ENCODE measurements at regions not wholly inside any gene's neighbourhood (a gene's known extent, or its start where the extent isn't known, plus 50 kb on each side); places are given as distances from the start of the nearest gene placed in this dataset.

DNA sequence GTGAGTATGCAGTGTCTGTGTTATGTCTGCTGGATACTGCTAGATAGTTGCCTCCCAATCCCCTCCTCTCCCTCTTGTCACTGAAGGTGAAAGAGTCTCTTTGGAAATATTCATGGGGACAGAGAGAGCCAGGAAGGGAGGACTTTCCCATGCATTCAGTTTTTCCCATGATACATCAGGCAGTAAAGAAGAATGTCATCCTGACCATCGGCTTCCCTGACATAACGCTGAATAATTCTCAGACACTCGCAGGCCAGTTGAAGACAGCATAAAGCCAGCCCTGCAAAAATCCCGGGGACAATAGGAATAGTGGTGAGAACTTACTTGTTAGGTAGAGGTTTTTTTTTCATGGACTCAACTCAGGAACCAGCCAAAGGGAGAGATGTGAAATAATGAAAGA, 58.1 kb downstream of the KLF4 start:
- DNase-seq: no peak

GRCh38 chr9:107430071-107430470, 59.5 kb downstream of the KLF4 start:
- DNase-seq: no peak

DNA sequence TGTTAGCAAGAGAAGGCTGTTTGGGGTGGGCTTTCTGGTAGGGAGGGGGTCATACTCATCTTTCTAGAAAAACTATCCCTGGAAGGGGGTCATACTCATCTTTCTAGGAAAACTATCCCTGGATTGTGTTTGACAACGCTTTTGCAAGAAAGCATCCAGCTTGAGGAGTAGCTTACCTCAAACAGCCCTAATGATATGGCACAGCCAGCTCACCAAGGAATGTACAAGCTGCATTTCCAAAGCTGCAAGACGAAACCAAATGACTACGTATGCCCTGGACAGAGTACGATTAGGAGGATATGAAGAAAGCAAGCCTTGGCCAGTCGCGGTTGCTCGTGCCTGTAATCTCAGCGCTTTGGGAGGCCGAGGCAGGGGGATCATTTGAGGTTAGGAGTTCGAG, 63.4 kb downstream of the KLF4 start:
- DNase-seq: no peak

- DNase-seq: peak; percentile 24
These were observed 64.2 kb downstream of the KLF4 start for GRCh38 chr9:107425101-107426025.

DNA sequence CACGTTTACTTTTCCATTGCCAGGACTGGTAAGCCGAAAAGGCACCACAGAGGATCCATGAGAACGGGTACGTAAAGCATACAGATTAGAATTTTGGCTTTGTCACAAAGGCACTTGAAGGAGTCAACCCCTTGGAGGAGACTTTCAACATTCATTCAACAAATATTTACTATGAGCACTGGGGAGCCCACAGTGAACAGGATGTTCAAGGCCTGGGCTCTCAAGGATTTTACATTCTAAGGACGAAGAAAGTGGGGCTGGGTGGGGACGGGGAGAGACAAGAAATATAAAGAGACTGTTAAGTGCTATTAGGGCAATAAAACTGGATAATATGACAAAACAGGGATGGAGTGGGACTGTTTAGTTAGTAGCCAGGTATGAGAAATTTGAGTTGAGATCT, 66.0 kb downstream of the KLF4 start:
- DNase-seq: no peak

- DNase-seq: no peak
These were observed 67.1 kb downstream of the KLF4 start for GRCh38 chr9:107422189-107423185.

DNA sequence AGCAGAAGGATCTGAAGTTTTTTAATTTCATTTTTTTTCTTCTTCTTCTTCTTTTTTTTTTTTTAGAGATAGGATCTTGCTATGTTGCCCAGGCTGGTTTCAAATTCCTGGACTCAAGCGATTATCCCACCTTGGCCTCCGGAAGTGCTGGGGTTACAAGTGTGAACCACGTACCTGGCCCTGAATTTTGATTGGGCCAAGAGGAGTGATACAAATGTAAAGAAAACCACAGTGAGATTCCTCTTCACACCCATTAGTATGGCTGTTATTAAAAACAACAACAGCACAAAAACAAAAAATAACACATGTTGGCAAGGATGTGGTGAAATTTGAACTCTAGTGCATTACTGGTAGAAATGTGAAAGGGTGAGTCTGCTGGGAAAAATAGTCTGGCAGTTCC, 79.1 kb downstream of the KLF4 start:
- DNase-seq: no peak

GRCh38 chr9:107409581-107410389, 79.8 kb downstream of the KLF4 start:
- DNase-seq: no peak

DNA sequence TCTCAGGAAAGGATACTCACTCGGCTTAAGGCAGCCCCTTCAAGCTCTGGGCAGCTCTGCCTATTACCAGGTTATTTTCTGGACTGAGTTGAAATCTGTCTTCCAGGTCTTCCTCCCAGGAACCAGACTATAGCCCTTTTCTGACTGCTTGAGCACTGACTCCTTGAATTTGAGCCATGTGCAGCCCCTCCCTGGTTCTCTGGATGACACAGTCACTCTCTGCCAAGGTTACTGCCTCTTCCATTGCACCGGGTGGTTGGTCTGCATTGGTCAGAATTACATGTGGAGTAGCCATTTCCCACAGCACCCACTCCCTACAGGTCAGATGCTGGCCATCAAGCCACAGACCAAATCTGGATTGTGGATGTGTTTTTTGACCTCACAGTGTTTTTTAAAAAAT, 81.9 kb downstream of the KLF4 start:
- no peak for DNase-seq

DNA sequence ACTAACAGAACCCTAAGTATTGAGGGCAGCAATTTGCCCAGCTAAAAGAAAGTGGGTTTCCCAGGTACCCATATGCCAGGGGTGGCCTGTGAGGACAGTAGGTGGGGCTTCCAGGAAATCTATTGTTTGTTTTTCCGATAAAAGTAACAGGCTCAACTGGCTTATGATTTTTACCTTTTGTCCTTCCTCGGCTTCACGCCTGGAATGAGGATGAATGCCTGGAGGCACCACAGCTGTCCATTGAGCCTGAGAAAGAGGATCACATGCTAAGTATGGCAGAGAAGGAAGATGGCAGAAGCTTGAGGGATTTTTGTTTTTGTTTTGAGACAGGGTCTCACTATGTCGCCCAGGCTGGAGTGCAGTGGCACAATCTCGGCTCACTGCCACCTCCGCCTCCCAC, 84.1 kb downstream of the KLF4 start:
- no peak for DNase-seq

DNA sequence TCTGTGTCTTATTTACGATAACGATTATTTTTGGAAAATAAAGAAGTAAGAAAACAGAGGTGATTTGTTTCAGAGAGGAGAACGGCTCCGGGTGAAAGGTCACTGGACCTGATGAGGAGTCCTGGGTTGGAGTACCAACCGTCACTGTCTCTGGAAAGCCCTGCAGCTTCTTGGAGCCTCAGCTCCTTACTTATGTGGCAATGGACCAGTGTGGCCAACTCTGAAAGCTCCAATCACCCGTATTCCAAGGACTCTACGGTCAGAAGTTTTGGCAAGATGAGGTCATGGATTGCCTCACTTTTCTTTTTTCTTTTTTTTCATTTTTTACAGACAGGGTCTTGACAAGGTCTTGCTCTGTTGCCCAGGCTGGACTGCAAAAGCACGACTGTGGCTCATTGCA, 84.8 kb downstream of the KLF4 start:
- no peak for DNase-seq

- no peak for DNase-seq
These were observed 85.4 kb downstream of the KLF4 start for GRCh38 chr9:107404161-107404560.

- no peak for DNase-seq
These were observed 92.2 kb downstream of the KLF4 start for GRCh38 chr9:107397076-107398044.

- DNase-seq: no peak
These were observed 95.3 kb downstream of the KLF4 start for GRCh38 chr9:107394264-107394663.

DNA sequence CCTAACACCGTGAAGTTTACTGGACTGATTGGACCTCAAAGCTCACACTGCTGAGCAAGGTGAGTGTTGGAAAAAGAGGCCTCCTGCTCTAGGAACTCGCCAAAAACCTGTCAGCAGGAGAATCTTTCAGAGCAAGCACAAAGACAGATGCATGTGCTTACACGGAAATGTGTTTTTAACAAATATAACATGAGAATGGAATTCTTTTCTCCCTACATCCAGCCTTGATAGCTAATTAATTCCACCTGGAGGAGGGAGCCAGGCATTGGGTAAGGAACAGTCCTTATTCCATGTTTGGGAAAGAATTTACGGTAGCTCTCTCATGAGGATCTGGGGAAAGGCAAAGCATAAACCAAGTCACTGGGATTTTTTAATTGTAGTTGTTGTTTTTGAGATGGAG, 98.8 kb downstream of the KLF4 start:
- no peak for DNase-seq

GRCh38 chr9:107390279-107390678, 99.3 kb downstream of the KLF4 start:
- DNase-seq: no peak

DNA sequence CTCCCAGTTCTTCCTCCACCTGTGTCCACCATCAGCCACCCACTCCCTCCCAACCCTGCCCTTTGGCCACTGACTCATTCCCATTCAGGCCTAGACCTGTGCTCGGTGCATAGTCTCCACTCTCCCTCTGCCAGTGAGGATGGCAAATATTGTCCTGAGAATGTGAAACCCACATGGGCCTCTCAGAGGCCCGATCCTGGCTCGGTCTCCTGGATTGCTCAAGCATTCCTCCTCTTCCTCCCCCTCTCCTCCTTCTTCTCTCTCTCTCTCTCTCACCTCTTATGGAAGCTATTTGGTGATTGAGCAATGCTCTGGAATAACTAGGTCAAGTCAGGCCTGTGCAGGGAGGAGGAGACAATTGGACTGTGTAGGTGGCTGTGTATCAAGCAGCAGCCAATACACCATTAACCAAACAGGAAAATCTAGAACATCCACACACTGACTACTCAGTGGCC, 99.9 kb downstream of the KLF4 start:
- no peak for DNase-seq

DNA sequence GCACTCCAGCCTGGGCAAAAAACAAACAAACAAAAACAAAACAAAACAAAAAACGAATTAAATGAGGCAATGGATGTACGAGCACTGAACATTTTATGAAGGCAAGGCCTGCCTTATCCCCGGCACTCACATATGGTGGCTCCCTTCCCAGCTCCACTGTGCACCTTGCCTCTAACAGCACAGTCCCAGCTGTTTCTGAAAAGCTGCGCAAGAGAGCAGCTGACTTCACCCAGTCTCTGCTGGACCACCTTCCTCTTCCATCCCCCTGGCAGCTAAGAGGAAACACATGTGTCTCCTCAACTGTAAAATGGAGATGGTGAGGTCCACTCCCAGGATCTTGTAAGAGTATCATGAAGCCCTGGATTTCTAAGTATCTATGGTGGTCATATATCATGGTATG, 100.7 kb downstream of the KLF4 start:
- no peak for DNase-seq

GRCh38 chr9:107387409-107387808, 102.2 kb downstream of the KLF4 start:
- no peak for DNase-seq

- DNase-seq: no peak
These were observed 103.2 kb downstream of the KLF4 start for GRCh38 chr9:107386396-107386795.
